Right cardiac atrium (tissue), 5 donors: ENCODE measurements at regions not wholly inside any gene's neighbourhood (a gene's known extent, or its start where the extent isn't known, plus 50 kb on each side); places are given as distances from the start of the nearest gene placed in this dataset.

ENCODE experiments used
- ATAC-seq, 2 donors: fragments of 200-7000 bp; cut with Tn5 transposase; one replicate each; pipeline versions ENCODE4 v1.8.0 to v1.9.1; 2020; ENCODE audit warnings: moderate library complexity in 2 of 2, mild to moderate bottlenecking in 1 of 2
- DNase-seq, 3 donors: peaks; one replicate each; pipeline ENCODE4 v3.0.0-alpha.2; 2020
- H3K27ac ChIP-seq: one replicate; pipeline ENCODE4 v1.5.1; 2013; ENCODE audit warnings: mild to moderate bottlenecking, low read length, control low read depth, moderate library complexity
- H3K27me3 ChIP-seq: one replicate; pipeline ENCODE4 v1.6.1; 2013; ENCODE audit not compliant: control insufficient read depth, insufficient read depth
- H3K4me1 ChIP-seq: one replicate; pipeline ENCODE4 v1.6.1; 2013; ENCODE audit warnings: low read length; ENCODE audit not compliant: control insufficient read depth, insufficient read depth
- H3K4me3 ChIP-seq: one replicate; pipeline ENCODE4 v1.5.1; 2013; ENCODE audit warnings: low read length, control low read depth
- H3K9me3 ChIP-seq: one replicate; pipeline ENCODE4 v1.6.1; 2013; ENCODE audit warnings: low read length; ENCODE audit not compliant: control insufficient read depth
- WGBS: extraction: QIAGEN DNeasy Blood & Tissue Kit; methylation state at CpG from one replicate; pipeline ENCODE4 v1.1.7; 2013; 5-methylcytosine and 5-hydroxymethylcytosine counted together
- intact Hi-C, 4 donors: fragments of 100-400 bp; cut with DNase I; formaldehyde crosslinking; loops; one replicate each; pipeline versions ENCODE4 v1.11.0 to v1.14.0; 2022 to 2023
- donor health status: healthy with polysubstance abuse.
- donor health status: DM: no; HTN: yes; CAD: no.
- donor health status: DM: no; HTN: no; CAD: no.
- donor health status: DM: no; HTN: yes; CAD: no; lungs with severe emphysema.
- donor health status: DM: yes; HTN: yes; CAD: no.

DNA sequence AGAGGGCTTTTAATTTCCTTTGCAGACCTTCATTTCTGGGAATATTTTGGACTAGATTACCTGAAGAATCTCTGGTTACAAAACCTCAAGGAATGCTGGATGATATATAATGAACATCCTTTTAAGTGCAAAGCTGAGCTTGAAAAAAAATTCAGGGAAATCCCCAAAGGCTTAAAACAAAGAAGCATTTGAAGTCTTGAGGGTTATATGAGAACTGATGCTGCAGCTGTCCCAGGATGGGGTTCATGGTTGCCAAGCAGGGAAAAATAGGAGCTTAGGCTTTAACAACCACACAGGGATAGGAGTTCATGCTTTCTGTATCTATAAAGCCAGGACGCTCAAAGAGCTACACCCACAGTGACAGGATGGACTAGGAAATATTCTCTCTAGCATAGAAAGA is 150.4 kb upstream of the IRX5 start:
- intact Hi-C loops: no loop called here
- Histone ChIP-seq H3K4me1 (no peaks in the 10 kb centered on the region), H3K4me3 (no peak overlapping the region), H3K9me3 (no peaks in the 10 kb centered on the region), H3K27me3 (no peaks in the 10 kb centered on the region), H3K27ac (no peak overlapping the region)
- no peak for ATAC-seq
- DNase-seq: no peak
- 56% methylated on average over 1 of the region's 1 CpG for WGBS

- ATAC-seq (no peak), DNase-seq (no peak)
- Histone ChIP-seq H3K4me3 (no peak overlapping the region), H3K9me3 (no peaks in the 10 kb centered on the region), H3K27ac (no peak overlapping the region), H3K27me3 (no peaks in the 10 kb centered on the region), H3K4me1 (no peaks in the 10 kb centered on the region)
- intact Hi-C loops: no loop called here
Observed at GRCh38 chr16:54779549-54779948, 151.1 kb upstream of the IRX5 start.

- Histone ChIP-seq H3K4me3 (no peak overlapping the region), H3K27ac (no peak overlapping the region), H3K27me3 (no peaks in the 10 kb centered on the region), H3K4me1 (no peaks in the 10 kb centered on the region), H3K9me3 (no peaks in the 10 kb centered on the region)
- 45% methylated on average over 3 of the region's 3 CpGs for WGBS
- DNase-seq (no peak), ATAC-seq (no peak)
- intact Hi-C loops: no loop called here
Observed at GRCh38 chr16:54774768-54775167, 155.9 kb upstream of the IRX5 start.

- Histone ChIP-seq H3K4me3 (no peak overlapping the region), H3K9me3 (no peaks in the 10 kb centered on the region), H3K27ac (no peak overlapping the region), H3K4me1 (no peaks in the 10 kb centered on the region), H3K27me3 (no peaks in the 10 kb centered on the region)
- no peak for ATAC-seq
- intact Hi-C loops: no loop called here
- WGBS: 96% methylated on average over 4 of the region's 4 CpGs
- no peak for DNase-seq
Observed at GRCh38 chr16:54772400-54772799, 158.3 kb upstream of the IRX5 start.

DNA sequence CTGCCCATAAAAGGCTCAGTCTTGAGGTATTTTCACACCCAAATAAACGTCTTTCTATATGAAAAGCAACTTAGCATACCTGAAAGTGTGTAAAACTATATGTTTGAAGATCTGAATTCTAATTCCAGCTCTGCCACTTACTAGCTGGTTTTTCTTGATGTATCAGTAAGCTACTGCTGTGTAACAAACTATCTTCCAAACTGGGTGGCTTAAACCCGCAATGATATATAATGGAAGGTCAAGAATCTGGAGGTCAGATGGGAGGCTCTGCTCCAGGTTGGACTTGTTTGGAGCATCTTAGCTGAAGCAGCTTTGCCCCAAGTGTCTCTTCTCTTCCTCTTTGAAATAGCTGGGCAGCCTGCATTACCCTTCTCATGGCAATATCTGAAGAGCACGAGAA is 164.3 kb upstream of the IRX5 start:
- Histone ChIP-seq H3K4me1 (no peaks in the 10 kb centered on the region), H3K9me3 (no peaks in the 10 kb centered on the region), H3K27ac (no peak overlapping the region), H3K27me3 (no peaks in the 10 kb centered on the region), H3K4me3 (no peak overlapping the region)
- ATAC-seq (no peak), DNase-seq (no peak)
- WGBS: 78% methylated on average over 3 of the region's 3 CpGs
- intact Hi-C loops: no loop called here

GRCh38 chr16:54750249-54750648 is 180.4 kb upstream of the IRX5 start:
- no peak overlapping the region for H3K4me3 ChIP-seq
- H3K4me1 ChIP-seq: peaks cover 2% of the 10 kb centered on the region
- H3K9me3 ChIP-seq: no peaks in the 10 kb centered on the region
- no peak overlapping the region for H3K27ac ChIP-seq
- intact Hi-C loops: no loop called here
- ATAC-seq (no peak), DNase-seq (no peak)
- no peaks in the 10 kb centered on the region for H3K27me3 ChIP-seq
- 86% methylated on average over 7 of the region's 7 CpGs for WGBS

DNA sequence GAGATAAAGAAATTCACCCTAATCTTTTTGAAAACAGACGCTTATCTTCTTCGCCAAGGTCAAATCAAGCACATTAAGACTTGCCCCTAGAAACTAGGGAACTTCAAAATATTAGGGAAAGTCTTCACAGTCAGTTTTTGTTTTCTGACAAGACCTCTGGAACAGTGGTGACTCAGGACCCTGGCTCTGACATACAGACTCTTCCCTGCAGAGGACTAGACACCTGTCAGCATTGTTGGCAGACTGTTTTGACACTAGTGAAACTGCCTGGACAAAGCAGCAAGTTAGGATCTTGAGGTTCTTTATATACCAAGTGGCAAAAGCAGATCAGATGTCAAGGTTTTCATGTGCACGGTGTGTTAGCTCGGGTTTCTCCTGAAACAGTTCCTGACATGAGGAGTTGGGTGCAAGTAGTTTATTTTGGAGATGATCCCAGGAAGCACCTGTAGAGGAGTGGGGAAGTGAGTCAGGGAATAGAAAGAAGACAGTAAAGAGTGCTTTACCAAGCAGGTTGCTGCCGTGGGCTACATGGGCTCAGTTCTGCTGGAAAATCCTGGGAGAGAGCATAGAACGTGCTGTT is 182.0 kb upstream of the IRX5 start:
- DNase-seq (no peak), ATAC-seq (no peak)
- no peak overlapping the region for H3K27ac ChIP-seq
- no peaks in the 10 kb centered on the region for H3K9me3 ChIP-seq
- H3K4me1 ChIP-seq: peaks cover 2% of the 10 kb centered on the region
- H3K4me3 ChIP-seq: no peak overlapping the region
- 57% methylated on average over 6 of the region's 6 CpGs for WGBS
- no peaks in the 10 kb centered on the region for H3K27me3 ChIP-seq
- intact Hi-C loops: no loop called here

DNA sequence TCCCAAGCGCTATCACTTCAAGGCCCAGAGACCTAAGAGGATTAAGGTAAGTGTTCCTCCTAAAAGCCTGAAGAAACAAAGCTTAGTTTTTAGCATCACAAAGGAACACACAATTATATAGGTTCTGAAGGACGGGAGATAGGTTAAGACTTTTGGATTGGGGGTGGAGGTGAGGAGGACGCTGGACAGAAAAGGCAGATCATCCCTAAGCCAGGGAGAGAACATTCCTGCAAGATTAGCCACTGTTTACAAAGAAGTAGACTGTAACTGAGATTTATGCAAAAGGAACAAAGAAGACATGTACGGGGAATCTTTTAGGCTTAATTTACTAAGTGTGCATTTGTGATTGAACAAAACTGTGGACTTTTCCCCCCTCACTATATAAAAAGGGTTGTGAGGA is 184.1 kb upstream of the IRX5 start:
- 84% methylated on average over 4 of the region's 4 CpGs for WGBS
- intact Hi-C loops: no loop called here
- no peak for ATAC-seq

GRCh38 chr16:54744998-54745397 is 185.7 kb upstream of the IRX5 start:
- 64% methylated on average over 6 of the region's 6 CpGs for WGBS
- intact Hi-C loops: no loop called here
- ATAC-seq: no peak

More for the DNA sequence above, 184.1 kb upstream of the IRX5 start:
- no peaks in the 10 kb centered on the region for H3K9me3 ChIP-seq
- peaks cover 2% of the 10 kb centered on the region for H3K4me1 ChIP-seq
- no peak for DNase-seq
- H3K27ac ChIP-seq: no peak overlapping the region
- H3K27me3 ChIP-seq: no peaks in the 10 kb centered on the region
- no peak overlapping the region for H3K4me3 ChIP-seq

DNA sequence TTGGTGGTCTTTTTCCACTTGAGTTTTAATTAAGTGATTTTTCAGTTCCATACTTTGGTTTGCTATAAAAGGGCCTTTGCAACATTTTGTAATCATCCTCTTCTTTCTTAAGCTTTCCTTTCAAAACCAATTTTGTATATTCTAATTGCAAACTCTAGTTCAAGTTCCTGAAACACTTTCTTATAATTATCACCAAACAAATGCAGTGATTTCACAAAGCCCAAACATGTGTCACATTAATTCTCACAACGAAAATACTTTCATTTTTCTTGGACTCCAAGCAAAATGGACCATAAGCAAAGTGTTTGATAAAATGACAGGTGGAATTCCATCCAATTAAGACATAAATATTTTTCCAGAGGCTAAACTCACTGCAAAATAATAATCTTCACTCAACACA is 188.2 kb upstream of the IRX5 start:
- intact Hi-C loops: no loop called here
- H3K4me3 ChIP-seq: no peak overlapping the region
- no peak for ATAC-seq
- H3K27ac ChIP-seq: no peak overlapping the region
- H3K27me3 ChIP-seq: no peaks in the 10 kb centered on the region
- H3K4me1 ChIP-seq: no peaks in the 10 kb centered on the region
- 49% methylated on average over 1 of the region's 1 CpG for WGBS
- no peak for DNase-seq
- no peaks in the 10 kb centered on the region for H3K9me3 ChIP-seq

More at GRCh38 chr16:54744998-54745397, 185.7 kb upstream of the IRX5 start:
- Histone ChIP-seq H3K4me1 (peaks cover 2% of the 10 kb centered on the region), H3K27ac (no peak overlapping the region), H3K4me3 (no peak overlapping the region), H3K27me3 (no peaks in the 10 kb centered on the region), H3K9me3 (no peaks in the 10 kb centered on the region)
- DNase-seq: no peak

GRCh38 chr16:54739381-54739780 is 191.3 kb upstream of the IRX5 start:
- no peak overlapping the region for H3K27ac ChIP-seq
- no peaks in the 10 kb centered on the region for H3K4me1 ChIP-seq
- WGBS: 90% methylated on average over 4 of the region's 4 CpGs
- DNase-seq (no peak), ATAC-seq (no peak)
- intact Hi-C loops: no loop called here
- no peak overlapping the region for H3K4me3 ChIP-seq
- no peaks in the 10 kb centered on the region for H3K27me3 ChIP-seq
- H3K9me3 ChIP-seq: no peaks in the 10 kb centered on the region

DNA sequence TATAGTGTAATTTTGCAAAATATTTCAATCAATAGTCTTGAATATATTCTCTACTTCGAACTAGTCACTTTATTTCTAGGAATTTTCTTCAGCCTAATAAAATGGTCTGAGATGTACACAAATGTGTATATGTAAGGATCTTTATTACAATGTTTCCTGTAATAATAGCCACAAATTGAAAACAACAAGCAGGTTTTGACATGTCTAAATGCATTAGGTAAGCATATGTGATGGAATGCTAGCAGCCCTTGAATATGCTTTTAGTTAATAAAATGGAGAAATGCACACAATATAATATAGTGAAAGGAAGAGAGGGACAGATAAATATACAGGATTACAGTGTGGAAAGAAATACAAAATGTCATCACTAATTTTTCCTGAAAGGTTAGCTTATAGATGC is 196.5 kb upstream of the IRX5 start:
- intact Hi-C loops: no loop called here
- no peaks in the 10 kb centered on the region for H3K9me3 ChIP-seq
- no peak overlapping the region for H3K27ac ChIP-seq
- 67% methylated on average over 1 of the region's 1 CpG for WGBS
- H3K4me1 ChIP-seq: no peaks in the 10 kb centered on the region
- H3K4me3 ChIP-seq: no peak overlapping the region
- ATAC-seq (no peak), DNase-seq (no peak)
- no peaks in the 10 kb centered on the region for H3K27me3 ChIP-seq
